A673 (cell line): ENCODE measurements at regions not wholly inside any gene's neighbourhood (a gene's known extent, or its start where the extent isn't known, plus 50 kb on each side); places are given as distances from the start of the nearest gene placed in this dataset.

Experiments used
- BruUV-seq: library from RNA; stranded (reverse); fragments of 400-500 nt; replicated peaks from 2 replicates; lab custom pipeline; 2021; lab: Mats Ljungman, UMichigan
- CTCF ChIA-PET: fragments of 300-600 bp; sonication (Branson Sonifier 250); formaldehyde crosslinking; loops from one replicate; lab custom pipeline; 2022; ENCODE audit warnings: antibody characterized with exemption; lab: Charles Lee
- POLR2A ChIA-PET: fragments of 300-600 bp; sonication (Branson Sonifier 250); formaldehyde crosslinking; loops from one replicate; lab custom pipeline; 2022; ENCODE audit warnings: antibody characterized with exemption; ENCODE audit not compliant: low non-redundant PET; lab: Charles Lee
- DNase-seq: peaks from one replicate; pipeline ENCODE4 v3.0.0-alpha.2; 2015; ENCODE audit warnings: low spot score
- H3K27ac ChIP-seq: fragments of 200-600 bp; sonication (generic); 2 replicates; pipeline ENCODE4 v1.5.1; 2016; ENCODE audit warnings: mixed run types, low read depth, mild to moderate bottlenecking, mixed read lengths, antibody characterized with exemption, low read length; ENCODE audit not compliant: poor library complexity, severe bottlenecking
- H3K27me3 ChIP-seq: fragments of 200-600 bp; sonication (generic); replicated peaks from 2 replicates; pipeline ENCODE4 v1.6.1; 2017; ENCODE audit warnings: mixed run types, low read depth, mild to moderate bottlenecking, mixed read lengths, antibody characterized with exemption, low read length; ENCODE audit not compliant: insufficient read depth, poor library complexity
- H3K36me3 ChIP-seq: fragments of 200-600 bp; sonication (generic); 2 replicates; pipeline ENCODE4 v1.6.1; 2016; ENCODE audit warnings: mixed run types, mild to moderate bottlenecking, mixed read lengths, antibody characterized with exemption, low read length; ENCODE audit not compliant: insufficient read depth, poor library complexity, severe bottlenecking
- H3K4me1 ChIP-seq: fragments of 200-600 bp; sonication (generic); 2 replicates; pipeline ENCODE4 v1.6.1; 2017; ENCODE audit warnings: mixed run types, mild to moderate bottlenecking, mixed read lengths, antibody characterized with exemption, low read length; ENCODE audit not compliant: insufficient read depth, poor library complexity, severe bottlenecking
- H3K4me3 ChIP-seq: fragments of 200-600 bp; sonication (generic); 2 replicates; pipeline ENCODE4 v1.5.1; 2016; ENCODE audit warnings: low read depth, mixed run types, mild to moderate bottlenecking, mixed read lengths, low read length; ENCODE audit not compliant: poor library complexity, severe bottlenecking
- H3K9me3 ChIP-seq: fragments of 200-600 bp; sonication (generic); 2 replicates; pipeline ENCODE4 v1.6.1; 2016; ENCODE audit warnings: mixed run types, low read depth, mild to moderate bottlenecking, mixed read lengths, antibody characterized with exemption, low read length; ENCODE audit not compliant: poor library complexity, severe bottlenecking
- CTCF ChIP-seq: fragments of 300-800, 200-600 bp; sonication (generic); conservative IDR thresholded peaks from 2 replicates; pipeline ENCODE4 v1.5.1; 2017; ENCODE audit warnings: low read depth, mild to moderate bottlenecking, antibody characterized with exemption, low read length, moderate library complexity, mixed read lengths
- EZH2 ChIP-seq: fragments of 200-600 bp; sonication (generic); IDR thresholded peaks from 2 replicates; pipeline ENCODE4 v1.6.1; 2017; ENCODE audit warnings: borderline replicate concordance, low read depth, mild to moderate bottlenecking, mixed read lengths, antibody characterized with exemption, low read length; ENCODE audit not compliant: poor library complexity, severe bottlenecking
- intact Hi-C: fragments of 100-400 bp; cut with micrococcal nuclease; formaldehyde crosslinking; loops from one replicate; pipeline ENCODE4 v1.10.0; 2022; ENCODE audit not compliant: unreplicated experiment

GRCh38 chr1:55669293-55669692, 454.1 kb upstream of the USP24 start:
- POLR2A ChIA-PET = no interaction called here
- CTCF ChIA-PET = interaction anchor here (1.1 kb wide), 1 partner anchor 293 kb away, joined by 3 read pairs; no protein-coding TSS in a partner anchor

GRCh38 chr1:55662875-55663274, 447.7 kb upstream of the USP24 start:
- no peaks in the 10 kb centered on the region for H3K4me1 ChIP-seq
- H3K9me3 ChIP-seq = no peaks in the 10 kb centered on the region
- H3K27me3 ChIP-seq = no peaks in the 10 kb centered on the region
- CTCF ChIA-PET = no interaction called here
- no peak overlapping the region for H3K4me3 ChIP-seq
- POLR2A ChIA-PET = no interaction called here
- intact Hi-C loops = no loop called here
- H3K36me3 ChIP-seq = no peaks in the 10 kb centered on the region
- H3K27ac ChIP-seq = no peak overlapping the region
- TF ChIP-seq CTCF (no peak), EZH2 (no peak)
- no peak for DNase-seq
- BruUV-seq = no TSS peak

More at GRCh38 chr1:55669293-55669692, 454.1 kb upstream of the USP24 start:
- no peaks in the 10 kb centered on the region for H3K9me3 ChIP-seq
- BruUV-seq = no TSS peak
- H3K4me3 ChIP-seq = no peak overlapping the region
- TF ChIP-seq EZH2 (no peak), CTCF (no peak)
- no peak overlapping the region for H3K27ac ChIP-seq
- no peak for DNase-seq
- H3K36me3 ChIP-seq = no peaks in the 10 kb centered on the region
- intact Hi-C loops = no loop called here
- no peaks in the 10 kb centered on the region for H3K4me1 ChIP-seq
- no peaks in the 10 kb centered on the region for H3K27me3 ChIP-seq

GRCh38 chr1:55658917-55659316, 443.8 kb upstream of the USP24 start:
- CTCF ChIA-PET = no interaction called here

More at GRCh38 chr1:55658917-55659316, 443.8 kb upstream of the USP24 start:
- Histone ChIP-seq H3K4me1 (no peaks in the 10 kb centered on the region), H3K9me3 (no peaks in the 10 kb centered on the region), H3K4me3 (no peak overlapping the region), H3K36me3 (no peaks in the 10 kb centered on the region), H3K27ac (no peak overlapping the region), H3K27me3 (no peaks in the 10 kb centered on the region)
- no TSS peak for BruUV-seq
- intact Hi-C loops = no loop called here
- no peak for DNase-seq
- TF ChIP-seq CTCF (no peak), EZH2 (no peak)
- POLR2A ChIA-PET = no interaction called here
